Stimulated activated CD8-positive, alpha-beta memory T cell treated with anti-CD3 and anti-CD28 coated beads, Interleukin-4, amount 100 ng/mL, for 1 hour (primary cell): ENCODE measurements at regions not wholly inside any gene's neighbourhood (a gene's known extent, or its start where the extent isn't known, plus 50 kb on each side); places are given as distances from the start of the nearest gene placed in this dataset.

ENCODE experiments used
- DNase-seq, 2 donors: peaks; one replicate each; pipeline ENCODE4 v3.0.0-alpha.2; 2020; ENCODE audit warnings: low read depth in 2 of 2, low spot score in 1 of 2

DNA sequence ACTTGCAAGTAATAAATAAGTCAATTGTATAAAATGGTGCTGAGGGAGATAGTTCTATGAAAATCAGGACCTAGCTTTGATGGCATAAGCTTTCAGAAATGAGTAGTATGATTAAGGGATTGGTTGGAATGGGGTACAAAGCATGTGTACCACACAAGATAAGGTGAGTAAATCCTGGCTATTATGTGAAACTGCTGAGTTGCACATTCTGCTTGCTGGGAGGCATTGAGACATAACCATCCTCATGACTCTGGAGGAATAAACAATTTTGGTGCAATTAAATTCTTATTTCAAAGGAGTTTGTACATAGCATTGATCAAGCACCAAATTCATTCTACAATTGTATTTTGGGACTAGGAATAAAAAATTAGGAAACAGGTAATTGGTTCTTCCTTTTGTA is 755.2 kb upstream of the ACO1 start:
- DNase-seq, result no peak

DNA sequence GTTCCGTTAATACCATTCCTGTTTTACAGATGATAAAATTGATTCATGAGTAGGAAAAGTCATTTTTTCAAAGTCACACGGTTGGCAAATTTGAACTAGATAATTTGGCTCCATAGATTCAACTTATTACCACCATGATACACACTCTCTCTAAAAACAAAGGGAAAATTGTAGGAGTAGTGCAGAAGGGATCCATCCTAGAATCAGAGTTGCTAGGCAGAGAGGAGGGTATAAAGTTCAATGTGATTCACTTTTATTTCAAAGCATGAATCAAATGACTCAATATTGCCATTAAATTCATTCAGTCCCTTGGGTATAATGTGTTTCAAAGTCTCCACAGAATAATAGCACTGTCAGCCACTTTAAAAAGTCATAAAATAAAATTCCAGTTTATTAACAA is 747.2 kb upstream of the ACO1 start:
- DNase-seq, result no peak

DNA sequence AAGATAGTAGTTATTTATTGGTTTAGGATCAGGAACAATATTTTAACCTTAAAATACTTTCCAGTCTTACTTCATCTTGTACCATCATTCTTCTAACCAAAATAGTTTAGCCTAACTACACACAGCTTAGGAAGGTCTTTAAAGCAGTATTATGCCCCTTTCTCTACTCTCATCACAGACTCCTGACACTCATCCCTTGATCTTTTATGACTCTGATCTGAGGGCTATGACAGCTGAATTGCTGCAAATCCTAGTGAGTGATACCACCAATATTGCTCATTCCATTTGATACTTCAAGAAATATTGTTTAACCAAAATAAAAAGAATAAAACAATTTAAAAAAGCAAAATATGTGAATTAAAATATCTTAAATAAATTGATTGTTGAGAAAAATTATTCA is 746.6 kb upstream of the ACO1 start:
- DNase-seq, result no peak

DNA sequence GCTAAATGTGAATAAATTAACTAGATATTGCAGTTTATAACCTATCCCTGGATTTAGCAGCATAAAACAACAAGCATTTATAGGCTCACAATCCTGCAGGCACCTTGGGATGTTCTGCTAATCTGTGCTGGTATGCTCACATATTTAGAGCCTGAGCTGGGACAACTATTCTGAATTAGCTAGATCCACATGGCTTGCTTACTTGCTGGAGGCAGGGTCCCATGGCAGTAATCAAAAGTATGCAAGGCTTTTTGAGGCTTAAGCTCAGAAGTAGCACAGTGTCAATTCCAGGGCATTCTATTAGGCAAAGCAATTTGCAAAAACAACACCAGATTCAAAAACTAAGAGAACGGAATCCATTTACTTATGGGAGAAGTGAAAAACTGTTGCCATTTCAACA is 745.0 kb upstream of the ACO1 start:
- DNase-seq, result no peak

DNA sequence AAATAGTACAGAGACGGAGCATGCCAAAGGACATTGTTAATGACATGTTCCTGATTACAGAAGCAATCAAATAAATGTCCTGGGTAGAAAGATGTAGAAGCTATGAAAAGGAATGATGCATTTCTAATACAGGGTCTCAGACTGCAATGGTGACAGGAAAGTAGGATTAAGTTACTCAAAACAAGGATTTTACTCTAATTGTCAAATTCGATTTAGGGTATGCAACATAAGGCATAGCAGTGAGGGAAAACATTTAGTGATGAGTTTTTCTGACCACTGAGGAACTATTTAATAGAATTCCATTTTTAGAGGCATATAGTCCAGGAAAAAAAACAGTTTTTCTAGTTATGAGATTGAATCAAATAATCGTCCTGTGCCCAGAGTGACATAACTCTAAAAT is 715.1 kb upstream of the ACO1 start:
- no peak for DNase-seq

DNA sequence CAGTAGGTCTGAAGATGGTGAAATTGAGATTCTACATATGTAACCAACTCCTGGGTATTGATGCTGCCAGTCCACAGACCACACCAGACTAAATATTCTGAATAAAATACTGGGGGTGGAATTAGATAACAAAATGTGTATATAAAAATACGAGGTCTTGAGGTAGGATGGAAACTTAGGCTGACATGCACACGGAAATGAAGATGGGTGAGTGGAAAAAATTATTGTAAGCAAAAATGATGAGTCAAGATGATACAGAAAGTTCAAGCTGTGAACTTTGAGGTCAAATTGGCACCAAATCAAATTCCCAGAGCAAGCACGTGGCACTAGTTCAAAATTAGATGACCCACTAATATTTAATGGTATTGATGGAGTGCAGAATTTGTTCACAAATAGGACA is 713.4 kb upstream of the ACO1 start:
- no peak for DNase-seq

DNA sequence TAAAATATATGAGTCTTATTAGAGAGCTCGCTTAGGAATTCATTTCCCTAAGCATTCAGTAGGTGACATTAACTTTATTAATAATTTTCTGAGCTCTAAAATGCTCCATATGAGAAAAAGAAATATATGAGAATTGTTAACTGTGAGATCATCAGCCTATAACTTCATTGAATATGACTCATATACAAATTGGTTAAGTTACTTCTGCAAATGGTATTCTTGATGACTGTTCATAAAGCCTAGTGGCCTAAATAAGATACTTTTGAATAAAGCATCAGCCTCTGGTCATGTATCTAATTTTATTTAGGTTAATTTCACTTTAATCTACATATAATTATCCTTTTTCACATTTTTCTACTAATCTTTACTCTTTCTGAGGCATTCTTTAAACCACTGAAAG is 710.2 kb upstream of the ACO1 start:
- DNase-seq, result no peak

DNA sequence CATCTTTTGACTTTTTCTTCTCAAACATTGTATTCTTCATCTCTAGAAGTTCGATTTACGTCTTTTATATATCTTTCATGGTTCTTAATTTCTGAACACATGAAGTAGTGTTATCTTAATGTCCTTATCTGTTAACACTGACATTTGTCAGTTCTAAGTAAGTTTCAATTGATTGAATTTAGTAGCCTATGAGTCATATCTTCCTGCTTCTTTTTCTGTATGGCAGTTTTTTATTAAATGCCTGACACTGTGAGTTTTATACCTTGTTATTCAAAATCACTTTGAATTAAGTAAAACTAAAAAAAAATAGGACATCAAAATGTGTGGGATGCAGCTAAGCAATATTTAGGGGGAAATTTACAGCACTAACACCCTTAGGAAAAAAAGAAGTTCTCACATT is 707.0 kb upstream of the ACO1 start:
- no peak for DNase-seq

DNA sequence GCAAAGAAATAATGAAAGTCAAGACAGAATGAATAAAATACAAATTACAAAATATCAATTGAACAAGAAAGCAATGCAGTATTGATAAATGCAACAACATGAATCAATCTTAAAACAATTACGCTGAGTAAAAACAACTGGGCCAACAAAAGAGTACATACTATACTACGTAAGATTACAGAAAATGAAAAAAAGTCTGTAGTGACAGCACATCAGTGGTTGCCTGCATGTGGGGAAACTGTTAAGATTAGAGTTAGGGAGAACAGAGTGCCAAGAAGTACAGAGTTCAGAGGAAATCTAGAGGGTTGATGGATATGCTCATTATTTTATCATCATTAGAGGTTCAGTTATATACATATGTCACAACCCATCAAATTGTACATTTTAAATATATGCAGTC is 706.6 kb upstream of the ACO1 start:
- DNase-seq, result no peak

DNA sequence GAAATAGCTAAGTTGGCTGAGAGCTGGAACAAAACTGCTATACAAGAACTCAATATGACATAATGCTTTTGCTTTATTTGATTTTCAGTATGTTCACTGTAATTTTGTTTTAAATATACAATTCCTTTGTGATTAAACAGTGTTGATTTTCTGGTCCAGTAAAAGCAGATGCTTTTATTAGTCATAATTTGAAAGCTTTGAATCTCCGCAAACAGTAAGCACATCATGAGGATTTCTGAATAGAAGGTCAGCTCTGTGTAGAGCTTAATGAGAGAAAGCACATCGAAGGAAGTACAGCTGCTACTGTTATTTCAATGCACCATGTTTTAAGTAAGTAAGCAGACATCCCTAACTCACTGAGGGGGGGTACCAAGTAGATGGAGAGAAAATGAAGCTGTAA is 701.3 kb upstream of the ACO1 start:
- no peak for DNase-seq

DNA sequence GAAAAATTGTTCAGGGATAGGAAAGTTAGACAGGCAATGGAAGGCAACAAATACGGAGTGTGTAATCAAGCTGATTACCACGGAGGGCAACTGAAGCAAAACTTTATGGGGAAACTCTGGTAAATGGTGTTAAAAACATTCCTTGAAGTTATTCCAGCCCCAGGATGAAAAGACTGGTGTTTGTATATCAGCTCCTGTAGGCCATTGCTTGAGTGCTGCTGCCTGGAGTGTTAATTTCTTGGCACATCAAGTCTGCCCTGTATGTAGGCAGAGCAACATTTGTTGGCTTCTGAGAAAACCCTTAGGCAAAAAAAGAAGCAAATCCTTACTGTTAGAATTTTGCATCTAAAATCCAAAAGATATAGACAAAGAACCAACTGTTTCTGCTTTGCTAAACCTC is 686.5 kb upstream of the ACO1 start:
- no peak for DNase-seq

DNA sequence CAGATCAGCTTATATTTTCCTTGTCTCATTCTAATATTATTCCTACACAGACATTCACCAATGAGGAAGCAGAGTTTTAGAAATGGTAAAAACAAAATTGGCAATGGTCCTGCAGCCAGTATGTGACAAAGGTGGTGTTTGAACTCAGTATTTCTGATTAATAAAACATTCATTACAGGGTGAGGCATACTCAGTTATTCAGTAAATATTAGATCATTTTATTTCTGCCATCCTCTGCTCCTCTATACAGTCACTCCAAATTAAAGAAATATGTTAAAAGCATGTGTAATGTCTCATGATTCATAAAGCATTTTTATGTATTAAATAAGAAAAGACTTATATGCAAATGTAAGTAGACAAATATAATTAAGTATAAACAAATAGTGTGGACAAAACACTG is 684.6 kb upstream of the ACO1 start:
- DNase-seq, result no peak

DNA sequence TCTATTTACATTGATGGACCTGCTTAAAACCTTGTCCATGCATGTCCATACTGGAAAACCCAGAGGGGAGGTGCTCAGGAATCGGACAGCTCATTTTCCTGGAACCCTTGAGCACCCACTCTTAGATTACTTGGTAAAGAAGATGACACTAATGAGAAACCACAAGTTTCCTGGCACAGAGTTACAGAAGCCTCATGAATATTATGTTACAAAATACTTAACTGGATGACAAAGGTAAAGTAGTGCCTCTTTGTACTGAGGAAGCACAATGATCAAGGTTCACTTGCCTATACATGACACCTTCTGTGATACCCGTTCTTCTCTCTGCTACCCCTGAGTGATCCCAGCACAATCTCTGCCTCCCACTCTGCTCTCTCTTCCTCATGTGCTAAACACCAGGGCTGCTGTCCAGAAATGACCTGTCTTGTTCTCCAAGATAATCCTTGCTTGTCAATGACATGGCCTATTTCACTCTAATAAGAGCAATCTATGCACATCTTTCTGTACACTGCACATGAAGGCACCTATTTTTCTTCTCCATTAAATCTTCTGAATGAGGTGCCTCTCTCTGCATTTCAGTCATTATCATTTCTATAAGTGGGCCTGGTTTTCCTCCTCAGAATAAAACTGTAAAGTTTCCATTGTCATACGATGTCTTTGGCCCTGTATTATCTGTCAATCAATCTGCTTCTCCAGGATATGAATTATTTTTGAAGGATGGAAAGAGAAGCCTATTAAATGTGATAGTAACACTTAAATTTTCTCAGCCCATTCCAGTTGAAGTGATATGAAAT is 684.0 kb upstream of the ACO1 start:
- DNase-seq, result no peak

DNA sequence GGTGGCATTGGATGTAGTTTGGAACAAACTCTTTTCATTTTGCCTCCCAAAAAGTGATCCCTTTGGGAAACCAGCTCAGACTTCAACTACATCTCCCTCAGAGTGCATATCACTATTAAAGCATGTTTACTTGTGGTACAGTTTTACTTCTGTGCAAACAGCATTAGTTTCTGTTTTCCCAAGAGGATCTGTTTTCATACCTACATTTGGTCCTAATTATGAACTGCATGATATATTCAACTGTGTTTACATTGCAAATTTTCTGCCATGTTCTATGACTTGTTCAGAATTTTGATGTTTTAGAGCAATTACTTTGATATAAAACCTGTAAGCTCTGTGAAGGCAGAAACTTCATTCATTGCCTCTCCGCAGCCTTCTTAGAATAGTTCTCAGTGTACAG is 681.5 kb upstream of the ACO1 start:
- DNase-seq, result no peak

DNA sequence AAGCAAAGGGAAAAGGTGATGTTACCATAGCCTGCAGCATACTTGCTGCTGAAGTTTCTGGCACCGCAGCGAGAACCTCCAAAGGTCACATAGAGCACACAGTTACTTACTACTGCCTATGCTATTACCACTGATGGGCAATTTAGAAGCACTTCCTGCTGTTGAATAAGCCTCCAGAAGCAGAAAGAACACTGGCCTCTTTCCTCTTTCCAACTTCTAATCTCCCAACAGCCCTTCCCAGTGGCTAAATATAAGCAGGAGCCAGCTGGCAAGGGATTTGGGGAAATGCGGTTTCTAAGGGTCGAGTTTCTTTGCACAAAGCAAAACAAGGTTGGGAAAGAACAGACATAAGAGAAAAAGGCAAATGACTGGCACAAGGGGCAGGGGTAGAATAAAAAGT is 669.2 kb upstream of the ACO1 start:
- no peak for DNase-seq

DNA sequence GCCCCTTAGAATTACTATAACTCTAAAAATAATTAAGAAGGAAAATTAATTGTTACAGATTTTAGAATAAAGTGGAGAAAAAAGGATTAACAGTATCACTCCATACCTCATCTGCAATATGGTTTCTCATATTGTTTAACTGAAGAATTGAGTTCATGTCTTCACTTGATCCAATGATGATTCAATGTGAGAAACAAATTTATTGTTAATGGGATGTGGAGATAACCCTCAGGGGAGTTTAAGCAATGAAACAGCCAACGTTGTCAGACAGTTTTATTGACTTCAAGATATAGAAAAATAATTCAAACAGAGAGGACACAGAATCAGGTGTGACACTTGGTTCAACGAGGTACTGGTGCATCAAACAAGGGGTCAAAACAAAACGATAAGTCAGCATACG is 665.2 kb upstream of the ACO1 start:
- DNase-seq, result no peak

DNA sequence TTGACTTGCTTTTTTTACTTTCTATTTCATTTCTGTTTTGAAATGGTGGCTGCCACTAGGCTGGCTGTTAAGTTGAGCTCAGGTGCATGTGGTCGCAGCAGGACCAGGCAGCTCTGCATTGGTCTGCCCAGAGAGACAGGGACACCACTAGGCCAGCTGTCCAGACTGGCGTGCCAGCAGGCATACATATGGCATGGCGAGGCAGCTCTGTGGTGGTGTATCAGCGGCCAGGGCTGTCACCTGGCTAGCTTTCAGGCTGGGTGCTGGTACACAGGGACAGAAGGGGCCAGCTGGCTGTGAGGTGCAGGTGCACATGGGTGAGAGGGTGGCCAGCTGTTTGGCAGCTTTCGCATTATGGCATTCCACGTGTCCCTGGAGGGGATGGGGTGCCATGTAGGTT is 654.0 kb upstream of the ACO1 start:
- DNase-seq, result no peak

DNA sequence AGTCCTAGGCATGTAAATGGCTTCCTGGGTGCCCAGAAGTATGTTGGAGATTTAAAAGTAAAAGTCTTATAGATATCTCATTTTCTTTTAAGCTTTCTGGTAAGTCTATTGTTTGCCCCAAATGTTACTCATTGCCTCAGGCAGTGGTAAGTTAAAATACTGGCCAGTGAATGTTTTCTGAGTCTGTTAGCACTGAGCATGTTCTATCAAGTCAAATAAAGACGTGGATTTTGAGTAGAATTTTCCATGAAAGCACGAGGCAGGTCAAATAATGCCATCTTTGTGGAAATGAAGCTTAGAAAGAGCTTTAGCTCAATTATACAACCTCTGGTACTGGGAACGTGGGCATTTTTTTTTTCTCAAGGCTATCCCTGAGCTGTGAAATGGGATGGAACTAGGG is 651.3 kb upstream of the ACO1 start:
- no peak for DNase-seq

DNA sequence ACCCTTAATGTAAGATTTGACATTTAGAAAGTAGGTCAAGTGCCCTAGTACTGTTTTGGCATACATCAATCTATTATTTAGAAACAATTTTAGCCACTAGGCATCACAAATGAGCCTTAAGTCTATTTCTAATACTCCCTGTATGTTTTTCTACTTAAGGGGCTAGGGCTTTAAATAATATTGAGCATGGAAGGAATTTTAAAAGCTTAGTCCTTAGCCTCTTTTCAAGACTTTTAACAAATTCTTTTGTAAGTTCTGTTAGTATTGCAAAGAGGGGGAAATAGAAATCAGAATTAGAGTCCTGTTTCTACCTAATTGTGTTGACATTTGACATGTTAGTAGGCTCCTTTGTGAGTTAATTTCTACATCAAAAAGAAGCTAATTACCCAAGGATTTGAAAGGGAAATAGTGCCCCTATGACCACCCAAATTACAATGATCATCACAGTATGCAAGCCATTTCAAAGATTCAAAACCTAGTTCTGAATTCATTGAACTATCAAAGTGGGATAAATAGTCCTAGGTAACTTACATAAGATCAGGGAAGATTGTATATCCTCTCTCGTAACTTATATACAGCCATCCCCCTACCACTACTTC is 647.8 kb upstream of the ACO1 start:
- DNase-seq, result no peak

DNA sequence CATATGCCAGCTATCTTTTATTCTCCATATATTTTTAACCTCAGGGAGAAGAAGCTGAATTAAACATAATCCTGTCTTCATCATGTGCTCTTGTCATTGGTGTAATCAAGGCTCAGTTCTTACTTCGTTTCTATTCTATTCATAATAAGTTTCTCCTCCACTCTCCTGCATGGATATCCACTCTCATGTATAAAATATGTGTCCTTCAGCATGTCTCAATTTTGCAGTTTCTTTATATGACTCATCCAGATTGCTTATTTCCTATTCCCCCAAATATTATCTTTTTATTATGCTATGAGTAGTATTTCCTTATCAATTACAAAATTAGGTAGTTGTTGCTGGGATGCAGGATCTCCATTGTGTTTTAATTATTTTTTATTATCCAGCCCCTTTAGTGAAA is 643.7 kb upstream of the ACO1 start:
- no peak for DNase-seq

DNA sequence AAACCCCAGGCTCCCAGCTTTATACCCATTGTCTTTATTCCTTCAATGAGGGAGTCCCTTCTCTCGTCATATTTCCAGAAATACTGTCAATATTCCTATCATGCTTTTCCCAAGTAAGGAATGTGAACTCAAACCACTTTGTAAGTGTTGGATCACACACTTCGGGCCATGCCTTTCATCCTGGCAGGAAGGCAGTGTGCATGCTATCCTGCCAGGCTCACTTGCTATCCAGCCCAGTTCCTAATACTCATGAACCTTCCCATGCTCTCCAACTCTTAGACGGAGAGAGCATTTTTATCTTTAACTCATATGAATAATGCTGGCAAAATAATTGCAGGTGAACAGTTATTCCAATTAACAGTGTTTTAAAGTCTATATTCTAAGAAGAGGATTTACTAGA is 639.9 kb upstream of the ACO1 start:
- no peak for DNase-seq

DNA sequence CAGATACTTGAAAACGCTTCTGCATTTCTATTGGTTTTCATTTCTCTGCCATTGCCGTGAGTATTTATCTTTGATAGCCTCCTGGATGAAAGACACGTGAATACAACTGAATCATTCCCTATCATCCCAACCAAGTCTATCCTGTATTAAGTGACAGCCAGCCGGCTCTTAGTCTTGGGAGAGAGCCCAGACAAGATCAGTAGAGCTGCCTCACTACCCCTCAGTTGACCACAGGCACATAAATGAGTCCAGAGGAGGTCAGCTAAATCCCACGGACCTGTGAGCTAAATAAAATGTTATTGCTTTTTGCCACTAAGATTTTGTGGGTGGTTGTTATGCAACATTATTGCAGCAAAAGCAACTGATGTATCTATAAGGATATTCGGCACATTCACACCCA is 639.0 kb upstream of the ACO1 start:
- no peak for DNase-seq

DNA sequence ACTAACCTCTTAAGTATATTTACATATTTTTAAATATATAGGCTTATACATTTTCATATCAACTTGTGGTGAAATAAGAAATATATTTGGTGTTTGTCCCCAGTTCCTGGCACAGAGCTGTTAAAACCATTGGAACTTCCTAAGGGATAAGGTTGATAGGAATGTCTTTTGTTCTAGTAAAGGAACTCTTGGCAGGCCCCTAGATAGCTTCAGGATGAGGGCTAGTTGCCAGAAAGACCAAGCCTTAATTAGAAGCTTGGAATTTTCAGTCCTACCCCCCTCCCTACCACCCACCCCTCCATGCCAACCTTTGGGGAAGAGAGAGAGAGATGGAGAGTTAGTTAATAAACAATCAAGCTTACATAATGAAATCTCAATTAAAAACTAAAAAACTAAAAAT is 638.6 kb upstream of the ACO1 start:
- no peak for DNase-seq
